ENCODE measurements at regions not wholly inside any gene's neighbourhood (a gene's known extent, or its start where the extent isn't known, plus 50 kb on each side); places are given as distances from the start of the nearest gene placed in this dataset.
"Not testable (repeated sequence)": the region's sequence is repeated elsewhere in the genome, so short reads cannot be mapped to it uniquely, and the experiment has no call there.

- peak; percentile 44 for DNase-seq (ENCODE audit: low read depth, low spot score)
- H3K4me3 ChIP-seq (ENCODE audit: low read length) = not testable (repeated sequence)
Measured at GRCh38 chr1:120357046-120357445, 57.8 kb upstream of the NBPF8 start.

DNA sequence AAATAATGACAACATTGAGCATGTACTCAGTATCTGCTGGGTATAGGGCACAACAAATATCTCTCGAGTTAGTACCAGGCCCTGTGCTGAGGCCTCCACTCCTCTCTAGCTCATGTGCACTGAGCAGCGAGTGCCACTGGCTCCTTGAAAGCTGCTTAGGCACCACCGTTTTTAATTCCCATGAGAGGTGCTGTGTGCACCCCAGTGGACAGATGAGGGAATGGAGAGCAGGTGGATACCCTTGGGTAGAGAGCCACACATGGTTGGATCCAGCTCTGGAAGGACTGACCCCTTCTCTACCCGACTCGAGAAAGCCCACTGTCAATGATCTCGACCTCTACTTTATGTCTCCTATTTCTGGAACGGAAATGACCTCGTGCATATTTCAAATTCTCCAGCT is 58.7 kb upstream of the NBPF8 start:
- not testable (repeated sequence) for DNase-seq (ENCODE audit: low read depth, low spot score)

DNA sequence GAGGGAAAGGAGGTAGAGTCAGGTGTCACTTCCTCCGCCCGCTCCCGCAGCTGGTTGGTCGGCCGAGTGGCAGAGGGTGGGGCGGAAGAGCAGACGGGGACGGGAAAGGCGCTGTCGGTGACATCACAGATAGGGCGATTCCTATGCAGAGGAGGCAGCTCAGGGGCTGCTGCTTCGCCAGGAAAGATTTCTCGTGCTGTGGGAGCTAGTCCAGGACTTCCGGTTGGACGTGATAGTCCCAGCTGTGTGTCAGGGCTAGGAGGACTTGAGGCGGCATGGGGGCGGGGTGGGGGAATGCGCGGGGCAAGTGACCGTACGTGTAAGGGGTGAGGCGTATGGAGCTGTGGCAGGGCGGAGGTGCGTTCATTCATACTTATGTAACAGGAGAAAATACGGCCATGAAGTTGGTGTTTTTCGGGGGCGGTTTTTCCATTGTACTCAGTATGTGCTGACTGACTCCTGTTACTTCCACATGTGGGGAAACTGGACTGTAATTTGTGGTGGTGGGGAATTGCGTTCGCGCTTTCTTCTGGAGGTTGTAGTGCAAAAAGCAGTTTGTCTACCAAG is 60.1 kb upstream of the NBPF8 start:
- not testable (repeated sequence) for DNase-seq (ENCODE audit: low read depth, low spot score); H3K4me3 ChIP-seq (ENCODE audit: low read length)

More for the DNA sequence above, 58.7 kb upstream of the NBPF8 start:
- not testable (repeated sequence) for H3K4me3 ChIP-seq (ENCODE audit: low read length)

GRCh38 chr1:120342231-120343073 is 72.4 kb upstream of the NBPF8 start:
- DNase-seq (ENCODE audit: low read depth, low spot score); H3K4me3 ChIP-seq (ENCODE audit: low read length): not testable (repeated sequence)

DNA sequence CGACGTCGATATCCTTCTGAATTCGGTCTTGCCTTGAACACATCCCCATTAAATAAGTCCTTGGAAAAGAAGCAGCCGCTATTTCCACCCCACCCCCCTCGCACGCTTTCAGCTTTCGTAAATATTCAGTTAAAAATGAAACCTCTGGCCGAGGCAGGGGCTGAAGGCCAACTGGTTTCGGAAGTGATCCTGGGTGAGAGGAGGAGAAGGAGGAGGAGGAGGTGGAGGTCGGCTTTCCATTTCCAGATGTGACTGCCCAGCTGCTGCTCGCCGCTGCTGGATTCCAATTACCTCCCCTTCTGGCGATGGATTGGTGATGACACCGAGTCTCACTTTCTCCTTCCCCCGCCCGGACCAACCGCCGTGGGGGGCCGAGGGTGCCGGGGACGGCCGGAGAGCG is 73.1 kb upstream of the NBPF8 start:
- not testable (repeated sequence) for DNase-seq (ENCODE audit: low read depth, low spot score)
- peak overlapping the region; percentile 23 for H3K4me3 ChIP-seq (ENCODE audit: low read length)

DNA sequence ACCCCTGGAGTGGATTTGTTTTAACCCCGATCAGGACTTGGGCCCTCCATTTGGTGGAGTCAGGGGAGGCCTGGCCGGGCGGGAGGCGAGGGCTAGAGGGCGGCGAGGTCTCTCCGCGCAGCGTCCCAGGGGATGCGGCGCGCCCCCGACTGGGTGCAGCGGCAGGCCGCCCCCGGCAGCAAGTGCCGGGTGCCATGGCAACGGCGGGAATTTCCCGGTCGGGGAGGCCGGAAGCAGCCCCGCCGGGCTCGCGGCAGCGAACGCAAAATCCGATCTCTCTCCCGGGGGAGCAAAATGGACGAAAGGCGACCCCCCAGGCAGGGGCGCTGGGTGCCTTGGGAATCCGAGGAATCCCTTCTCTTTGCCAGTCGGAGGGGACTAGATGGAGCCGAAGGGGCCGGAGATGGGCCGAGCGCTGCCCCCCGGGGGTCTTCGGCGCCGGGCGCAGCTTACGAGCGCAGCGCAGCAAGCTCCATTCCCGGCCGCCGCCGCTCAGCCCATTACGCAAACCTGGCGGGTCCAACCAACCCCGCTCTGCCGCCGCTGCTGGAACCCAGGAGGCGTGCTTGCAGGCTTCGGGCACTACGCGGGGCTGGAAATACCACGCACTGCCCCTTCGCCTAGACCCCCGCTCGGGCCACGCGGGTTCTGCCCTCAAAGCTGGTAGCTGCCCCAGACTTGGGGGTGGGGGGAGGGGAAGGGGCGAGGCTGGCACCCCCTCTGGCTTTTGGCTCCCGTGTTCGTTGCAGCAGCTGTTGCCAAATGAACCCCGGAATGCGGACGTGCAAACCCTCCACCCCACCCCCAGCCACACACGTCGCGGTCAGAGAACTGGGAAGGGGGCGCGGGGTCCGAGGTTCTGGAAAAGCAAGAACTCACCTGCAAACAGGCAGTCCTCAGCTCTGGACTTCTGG is 73.7 kb upstream of the NBPF8 start:
- H3K4me3 ChIP-seq (ENCODE audit: low read length) = peak overlapping the region; percentile 29
- not testable (repeated sequence) for DNase-seq (ENCODE audit: low read depth, low spot score)

- not testable (repeated sequence) for H3K4me3 ChIP-seq (ENCODE audit: low read length)
Measured at GRCh38 chr1:120315738-120316137, 99.1 kb upstream of the NBPF8 start.

DNA sequence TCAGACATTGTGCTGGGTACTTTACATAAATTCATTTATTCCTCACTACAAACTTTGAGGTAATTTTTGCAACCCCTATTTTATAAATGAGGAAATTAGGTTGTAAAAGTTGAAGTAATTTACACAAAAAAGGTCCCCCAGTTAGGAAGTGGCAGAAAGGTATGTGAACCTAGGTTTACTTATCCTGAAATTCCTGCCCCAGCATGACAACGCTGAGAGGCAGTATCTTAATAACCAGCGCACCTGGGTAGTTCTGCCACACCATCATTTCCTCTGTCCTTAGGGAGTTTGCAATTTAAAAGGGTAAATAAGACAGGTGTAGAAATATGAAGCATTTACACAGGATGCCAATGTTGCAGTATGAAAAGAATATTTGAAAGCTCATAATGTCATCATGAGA is 102.9 kb upstream of the NBPF8 start:
- not testable (repeated sequence) for DNase-seq (ENCODE audit: low read depth, low spot score); H3K4me3 ChIP-seq (ENCODE audit: low read length)

More at GRCh38 chr1:120315738-120316137, 99.1 kb upstream of the NBPF8 start:
- DNase-seq (ENCODE audit: low read depth, low spot score) = not testable (repeated sequence)

DNA sequence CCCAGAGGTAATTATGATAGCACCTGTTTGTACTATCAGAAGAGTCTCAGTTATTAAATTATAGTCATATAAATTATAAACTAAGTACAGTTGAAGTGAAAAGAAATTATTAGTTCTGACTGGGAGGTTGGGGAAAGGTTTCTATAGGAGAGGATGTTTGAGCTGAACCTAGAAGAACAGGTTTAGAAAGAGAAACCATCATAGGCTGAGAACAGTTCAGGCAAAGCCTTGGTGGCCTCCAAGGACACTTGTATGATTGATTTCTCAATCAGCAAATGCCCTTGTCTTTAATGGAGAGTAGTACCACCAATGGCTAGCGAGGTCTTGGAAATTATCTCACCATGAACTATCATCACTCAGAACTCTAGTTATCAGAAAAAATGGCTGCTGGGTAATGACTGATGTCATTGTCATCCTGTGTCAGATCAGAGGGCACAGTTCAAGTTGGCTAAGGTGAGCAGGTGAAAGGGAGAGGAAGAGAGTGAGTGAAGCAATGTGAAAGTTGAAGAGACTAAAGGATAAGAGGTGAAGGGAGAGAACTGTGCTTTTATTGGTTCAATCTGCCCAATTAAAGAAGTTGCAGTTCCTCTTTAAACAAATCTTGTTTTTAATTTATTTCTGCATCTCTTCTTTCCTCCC is 105.8 kb upstream of the NBPF8 start:
- DNase-seq (ENCODE audit: low read depth, low spot score); H3K4me3 ChIP-seq (ENCODE audit: low read length): not testable (repeated sequence)

- H3K4me3 ChIP-seq (ENCODE audit: low read length); DNase-seq (ENCODE audit: low read depth, low spot score): not testable (repeated sequence)
Measured at GRCh38 chr1:120305046-120305445, 109.8 kb upstream of the NBPF8 start.

DNA sequence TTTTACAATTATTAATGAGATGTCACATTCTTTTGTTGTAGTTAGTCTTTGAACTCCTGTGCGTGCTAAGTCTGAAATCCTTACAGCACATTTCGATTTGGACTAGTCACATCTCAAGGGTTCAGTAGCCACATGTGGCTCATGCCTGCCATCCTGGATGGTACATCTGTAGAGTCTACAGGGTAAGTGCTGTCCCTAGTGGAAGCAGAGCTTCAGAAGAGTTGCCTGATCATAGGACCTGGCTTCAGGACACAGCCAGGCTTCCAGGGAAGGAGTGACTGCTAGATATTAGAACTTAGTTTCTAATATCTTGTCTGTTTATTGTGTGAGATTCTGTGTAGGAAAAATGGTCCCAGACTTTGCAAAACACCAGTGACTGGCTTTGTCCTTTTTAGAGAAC is 110.5 kb upstream of the NBPF8 start:
- DNase-seq (ENCODE audit: low read depth, low spot score); H3K4me3 ChIP-seq (ENCODE audit: low read length): not testable (repeated sequence)

DNA sequence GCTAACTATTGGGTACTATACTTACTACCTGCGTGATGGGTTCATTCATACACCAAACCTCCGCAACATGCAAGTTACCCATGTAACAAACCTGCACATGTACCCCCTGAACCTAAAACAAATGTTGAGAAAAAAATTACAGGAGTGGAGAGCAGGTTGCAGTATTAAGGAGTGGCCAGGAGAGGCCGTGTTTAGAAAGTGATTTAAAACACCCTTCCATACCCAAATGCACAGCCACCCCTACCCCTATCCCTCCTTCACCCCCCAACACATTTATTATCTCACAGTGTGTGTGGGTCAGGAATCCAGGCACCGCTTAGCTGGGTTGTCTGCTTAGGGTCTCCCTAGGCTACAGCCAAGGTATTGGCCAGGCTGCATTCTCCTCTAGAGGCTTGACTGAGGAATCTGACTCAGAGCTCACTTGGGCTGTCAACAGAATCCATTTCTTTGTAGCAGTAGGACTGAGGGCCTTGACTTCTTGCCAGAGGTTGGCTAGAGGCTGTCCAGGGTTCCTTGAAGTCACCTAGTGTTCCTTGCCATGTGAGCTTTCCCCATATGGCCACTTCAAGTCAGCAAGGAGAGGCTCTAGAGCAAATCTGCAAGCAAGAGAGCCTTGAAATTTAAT is 115.3 kb upstream of the NBPF8 start:
- not testable (repeated sequence) for DNase-seq (ENCODE audit: low read depth, low spot score); H3K4me3 ChIP-seq (ENCODE audit: low read length)

DNA sequence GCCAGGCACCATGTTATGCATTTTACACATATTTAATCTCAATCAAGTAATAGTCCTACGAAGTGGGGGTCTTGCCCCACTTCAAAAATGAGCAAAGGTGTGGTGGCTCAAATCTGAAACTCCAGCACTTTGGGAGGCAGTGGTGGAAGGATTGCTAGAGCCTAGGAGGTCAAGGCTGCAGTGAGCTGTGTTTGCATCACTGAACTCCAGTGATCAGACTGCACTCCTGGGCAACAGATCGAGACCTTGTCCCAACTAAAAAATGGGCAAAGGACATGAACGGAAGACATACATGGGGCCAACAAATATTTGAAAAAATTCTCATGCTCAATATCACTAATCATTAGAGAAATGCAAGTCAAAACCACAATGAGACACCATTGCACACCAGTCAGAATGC is 116.3 kb upstream of the NBPF8 start:
- not testable (repeated sequence) for DNase-seq (ENCODE audit: low read depth, low spot score); H3K4me3 ChIP-seq (ENCODE audit: low read length)

DNA sequence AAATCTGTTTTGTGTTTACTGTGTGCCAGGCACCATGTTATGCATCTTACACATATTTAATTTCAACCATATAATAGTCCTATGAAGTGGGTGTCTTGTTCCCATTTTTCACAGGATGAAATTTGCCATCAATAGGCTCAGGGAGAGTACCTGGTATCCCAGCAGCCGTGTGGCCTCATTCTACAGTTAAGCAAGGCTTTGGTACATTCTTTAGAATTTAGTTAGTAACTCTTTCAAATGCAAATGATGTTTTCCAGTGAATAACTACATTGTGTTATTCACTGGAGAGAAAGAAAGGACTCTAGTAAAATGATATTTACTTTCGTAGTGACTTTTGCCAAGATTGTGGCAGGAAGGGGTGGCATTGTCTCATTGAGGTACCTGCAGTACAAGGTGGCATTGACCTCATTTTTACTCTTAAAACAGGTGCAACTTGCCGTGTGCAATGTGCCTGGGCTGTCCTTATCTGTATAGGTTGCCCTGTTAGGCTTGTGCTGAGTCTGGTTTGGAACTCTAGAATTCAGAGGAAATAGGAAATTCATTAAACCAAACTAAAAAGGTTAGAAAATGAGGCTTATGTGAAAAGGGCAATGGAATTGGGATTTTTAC is 117.4 kb upstream of the NBPF8 start:
- not testable (repeated sequence) for DNase-seq (ENCODE audit: low read depth, low spot score); H3K4me3 ChIP-seq (ENCODE audit: low read length)

- DNase-seq (ENCODE audit: low read depth, low spot score) = not testable (repeated sequence)
Measured at GRCh38 chr1:120290105-120290504, 113.8 kb upstream of the SEC22B start.

GRCh38 chr1:120289601-120290074 is 113.3 kb upstream of the SEC22B start:
- DNase-seq (ENCODE audit: low read depth, low spot score); H3K4me3 ChIP-seq (ENCODE audit: low read length): not testable (repeated sequence)

More at GRCh38 chr1:120290105-120290504, 113.8 kb upstream of the SEC22B start:
- H3K4me3 ChIP-seq (ENCODE audit: low read length) = not testable (repeated sequence)

DNA sequence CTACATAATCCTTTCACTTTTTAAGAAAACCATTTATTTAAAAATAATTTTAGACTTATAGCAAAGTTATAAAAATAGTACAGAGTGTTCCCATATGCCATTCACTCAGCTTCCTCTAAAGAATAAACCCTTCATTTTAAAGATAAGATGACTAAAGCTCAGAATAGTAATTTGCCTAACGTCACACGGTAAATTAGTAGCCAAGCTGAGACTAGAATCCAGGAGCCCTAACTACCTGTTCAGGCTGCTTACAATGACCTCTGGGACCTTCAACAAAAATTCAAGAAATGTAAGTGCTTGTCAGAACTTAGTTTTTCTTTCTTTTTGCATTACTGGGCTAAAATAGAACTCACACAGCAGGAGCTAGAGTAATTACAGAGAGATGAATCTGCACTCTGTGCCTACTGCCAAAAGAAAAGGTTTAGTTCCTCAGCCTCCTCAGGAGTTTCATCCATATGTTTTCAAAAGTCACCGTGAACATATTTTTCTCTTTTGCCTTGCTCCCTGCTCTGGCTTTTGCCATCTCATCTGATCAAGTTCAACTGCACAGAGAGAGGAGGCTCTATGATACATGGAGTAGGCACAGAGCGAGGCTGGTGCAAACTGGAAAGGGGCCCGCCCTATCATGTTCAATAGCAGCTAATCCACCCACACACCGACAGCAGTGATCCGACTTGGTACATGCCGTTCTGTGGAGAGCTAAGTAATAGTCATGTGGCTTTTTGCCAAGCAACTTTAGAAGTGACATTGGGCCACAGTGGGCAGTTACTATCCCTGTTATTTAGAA is 112.7 kb upstream of the SEC22B start:
- H3K4me3 ChIP-seq (ENCODE audit: low read length); DNase-seq (ENCODE audit: low read depth, low spot score): not testable (repeated sequence)

Measured in Jurkat, Clone E6-1 (cell line).